ENCODE measurements at regions not wholly inside any gene's neighbourhood (a gene's known extent, or its start where the extent isn't known, plus 50 kb on each side); places are given as distances from the start of the nearest gene placed in this dataset.

GRCh38 chr12:27185234-27186021 lies 58.7 kb upstream of the STK38L start:
- H3K4me3 ChIP-seq (ENCODE audit: low read depth, low read length): no peak overlapping the region
- no peak for TF ChIP-seq CTCF (IDR thresholded peaks at IDR 0.05; ENCODE audit: low read depth, low read length)

GRCh38 chr12:27186022-27186839 lies 57.9 kb upstream of the STK38L start:
- no peak overlapping the region for H3K4me3 ChIP-seq (ENCODE audit: low read depth, low read length)
- TF ChIP-seq CTCF (IDR thresholded peaks at IDR 0.05; ENCODE audit: low read depth, low read length): no peak

- TF ChIP-seq CTCF (IDR thresholded peaks at IDR 0.05; ENCODE audit: low read depth, low read length): no peak
Measured at GRCh38 chr12:27187697-27188096, 56.4 kb upstream of the STK38L start.

GRCh38 chr12:27190761-27191160 lies 53.3 kb upstream of the STK38L start:
- H3K4me3 ChIP-seq (ENCODE audit: low read depth, low read length): no peak overlapping the region

More at GRCh38 chr12:27187697-27188096, 56.4 kb upstream of the STK38L start:
- H3K4me3 ChIP-seq (ENCODE audit: low read depth, low read length): no peak overlapping the region

GRCh38 chr12:27191531-27191930 lies 52.6 kb upstream of the STK38L start:
- no peak overlapping the region for H3K4me3 ChIP-seq (ENCODE audit: low read depth, low read length)
- TF ChIP-seq CTCF (IDR thresholded peaks at IDR 0.05; ENCODE audit: low read depth, low read length): no peak

More at GRCh38 chr12:27190761-27191160, 53.3 kb upstream of the STK38L start:
- no peak for TF ChIP-seq CTCF (IDR thresholded peaks at IDR 0.05; ENCODE audit: low read depth, low read length)

- TF ChIP-seq CTCF (IDR thresholded peaks at IDR 0.05; ENCODE audit: low read depth, low read length): no peak
- H3K4me3 ChIP-seq (ENCODE audit: low read depth, low read length): no peak overlapping the region
Measured at GRCh38 chr12:27192118-27192802, 51.8 kb upstream of the STK38L start.
